GM18873 (cell line): ENCODE measurements at regions not wholly inside any gene's neighbourhood (a gene's known extent, or its start where the extent isn't known, plus 50 kb on each side); places are given as distances from the start of the nearest gene placed in this dataset.

ENCODE experiments used
- ATAC-seq: cut with Tn5 transposase; IDR thresholded peaks from one replicate; pipeline ENCODE4 v1.9.1; 2021; ENCODE audit warnings: mild to moderate bottlenecking, moderate library complexity, moderate number of reproducible peaks; ENCODE audit not compliant: unreplicated experiment, low FRiP score

- ATAC-seq = no peak
Observed at GRCh38 chr3:99467420-99467819, 171.0 kb upstream of the COL8A1 start.

GRCh38 chr3:99466331-99466730, 172.1 kb upstream of the COL8A1 start:
- no peak for ATAC-seq

- no peak for ATAC-seq
Observed at GRCh38 chr3:99458013-99458412, 180.4 kb upstream of the COL8A1 start.

GRCh38 chr3:99442599-99442998, 195.8 kb upstream of the COL8A1 start:
- ATAC-seq = no peak

DNA sequence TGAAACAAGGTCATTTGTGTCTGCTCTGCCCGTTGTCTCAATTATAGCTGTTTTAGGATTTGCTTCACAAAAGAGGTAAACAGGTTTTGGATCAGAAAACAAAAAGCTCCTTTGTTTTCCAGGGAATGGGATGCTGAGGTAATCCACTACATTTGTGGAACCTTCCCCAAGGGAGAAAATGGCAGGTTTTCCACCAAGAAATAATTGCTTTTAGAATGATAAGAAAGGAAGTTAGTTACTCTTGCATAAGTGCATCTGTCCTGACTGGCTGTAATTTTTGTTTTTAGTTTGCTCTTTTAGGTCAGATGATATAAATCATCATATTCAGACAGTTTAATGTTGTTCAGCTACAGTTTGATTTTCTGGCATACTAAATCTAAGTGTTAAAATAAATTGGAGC, 198.5 kb upstream of the COL8A1 start:
- ATAC-seq = no peak

GRCh38 chr3:99434190-99434589, 204.2 kb upstream of the COL8A1 start:
- ATAC-seq = no peak

DNA sequence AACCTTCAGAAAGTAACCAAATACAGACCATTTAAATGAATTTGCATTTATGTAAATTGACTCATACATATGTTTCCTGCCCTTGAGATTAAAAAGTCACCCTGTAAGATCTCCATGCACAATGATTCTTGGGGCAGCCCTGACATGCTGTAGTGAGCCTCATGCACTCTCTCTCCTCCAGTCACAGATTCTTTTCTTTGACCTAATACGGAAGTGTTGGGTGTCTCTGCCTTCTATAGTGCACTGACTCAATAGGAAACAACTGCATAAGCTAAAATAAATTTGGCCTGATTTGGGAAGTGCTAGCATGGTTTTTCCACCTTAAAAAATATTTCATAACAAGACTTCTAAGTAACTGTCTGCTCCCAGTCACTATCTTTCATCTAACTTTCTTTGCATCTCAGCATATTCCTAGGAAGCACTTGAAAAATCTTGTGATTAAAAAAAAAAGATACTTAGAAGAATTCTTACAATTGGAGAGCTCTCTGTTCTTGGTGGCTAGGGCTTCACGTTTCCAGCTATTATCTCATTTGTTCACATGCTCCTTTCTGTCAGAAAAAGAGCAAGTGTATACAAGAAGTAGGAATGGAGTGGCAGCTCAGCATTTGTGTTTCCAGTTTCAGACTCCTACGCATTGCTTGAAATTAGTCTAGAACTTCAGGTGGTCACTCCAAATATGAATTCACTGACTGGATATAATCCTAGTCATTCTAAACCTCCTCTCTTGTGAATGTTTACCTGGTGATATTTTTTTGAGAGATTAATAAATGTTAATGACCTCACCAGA, 207.9 kb upstream of the COL8A1 start:
- ATAC-seq = peak; percentile 61

DNA sequence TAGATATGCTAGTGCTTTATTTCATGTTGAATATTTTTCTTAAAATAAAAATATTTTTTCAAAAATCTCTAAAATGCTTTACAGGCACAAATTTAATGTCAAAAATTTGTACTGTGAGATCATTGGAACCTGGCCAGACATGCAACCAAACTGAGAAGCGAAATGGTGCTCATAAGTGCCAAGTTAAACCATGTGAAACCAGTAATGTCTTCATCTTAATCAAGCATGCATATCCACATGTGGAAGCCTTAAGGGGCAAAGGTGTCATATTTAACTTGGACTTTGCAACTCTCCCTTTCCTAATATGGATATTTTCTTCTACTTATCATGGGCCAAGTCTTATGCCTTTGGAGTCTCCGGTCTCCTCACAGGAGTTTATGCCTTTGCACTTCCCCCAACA, 208.9 kb upstream of the COL8A1 start:
- no peak for ATAC-seq

DNA sequence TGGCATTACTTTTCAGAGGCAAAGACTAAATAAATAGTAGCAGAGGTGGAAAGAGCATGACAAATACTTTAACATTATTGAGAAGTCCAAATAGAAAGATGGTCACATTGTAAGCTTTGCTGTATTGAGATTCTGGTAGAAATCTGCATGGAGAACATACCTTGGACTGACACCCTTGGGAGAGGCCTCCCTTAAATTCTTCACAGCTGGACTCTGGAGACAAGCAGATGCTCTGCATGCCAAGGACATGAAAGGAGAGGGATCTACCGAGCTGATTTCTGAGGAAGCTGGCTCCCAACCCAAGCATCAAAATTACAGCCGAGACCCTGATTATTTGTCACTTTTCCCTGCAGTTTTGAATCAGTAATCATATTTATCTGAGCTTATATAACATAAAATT, 212.5 kb upstream of the COL8A1 start:
- ATAC-seq = no peak

- ATAC-seq = no peak
Observed at GRCh38 chr3:99419116-99419515, 219.3 kb upstream of the COL8A1 start.

DNA sequence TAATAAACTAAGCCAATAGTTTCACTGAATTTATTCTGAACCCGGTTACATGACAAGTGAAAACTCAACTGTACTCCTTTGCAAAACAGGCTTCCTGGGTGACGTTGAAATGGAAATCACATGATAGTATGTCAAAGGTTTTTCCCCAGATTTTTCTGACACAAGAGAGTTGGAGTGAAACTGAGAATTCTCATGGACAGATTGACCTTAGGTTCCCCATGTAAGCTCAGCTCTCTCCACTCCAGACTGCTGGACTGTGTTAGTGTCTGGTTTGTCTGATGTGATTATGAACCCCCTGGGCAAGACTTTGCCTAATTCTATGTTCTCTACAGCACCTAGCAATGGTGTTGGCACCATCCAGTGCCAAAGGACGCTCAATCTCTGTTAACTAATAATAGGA, 219.7 kb upstream of the COL8A1 start:
- ATAC-seq = peak; percentile 85

DNA sequence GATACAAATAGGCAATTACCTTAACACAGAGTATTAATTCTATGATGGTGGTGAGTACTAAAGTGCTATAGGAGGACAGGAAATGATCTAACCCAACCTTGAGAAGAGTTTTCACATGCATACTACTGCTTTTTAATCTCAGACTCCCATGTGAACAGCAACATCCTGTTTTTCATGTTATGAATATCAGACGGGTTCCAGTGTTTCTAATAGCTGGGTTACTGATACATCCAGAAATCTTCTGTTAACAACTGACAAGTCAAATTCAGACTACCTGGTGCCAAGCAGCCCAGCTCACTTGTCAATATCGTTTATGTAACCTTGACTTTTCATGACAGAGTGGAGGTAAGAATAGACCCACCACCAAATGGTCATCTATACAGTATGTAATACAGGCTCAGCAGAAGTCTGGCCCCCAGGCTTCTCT, 220.2 kb upstream of the COL8A1 start:
- ATAC-seq = peak; percentile 70

GRCh38 chr3:99413504-99413903, 224.9 kb upstream of the COL8A1 start:
- ATAC-seq = no peak

GRCh38 chr3:99410789-99411311, 227.5 kb upstream of the COL8A1 start:
- ATAC-seq = peak; percentile 57

DNA sequence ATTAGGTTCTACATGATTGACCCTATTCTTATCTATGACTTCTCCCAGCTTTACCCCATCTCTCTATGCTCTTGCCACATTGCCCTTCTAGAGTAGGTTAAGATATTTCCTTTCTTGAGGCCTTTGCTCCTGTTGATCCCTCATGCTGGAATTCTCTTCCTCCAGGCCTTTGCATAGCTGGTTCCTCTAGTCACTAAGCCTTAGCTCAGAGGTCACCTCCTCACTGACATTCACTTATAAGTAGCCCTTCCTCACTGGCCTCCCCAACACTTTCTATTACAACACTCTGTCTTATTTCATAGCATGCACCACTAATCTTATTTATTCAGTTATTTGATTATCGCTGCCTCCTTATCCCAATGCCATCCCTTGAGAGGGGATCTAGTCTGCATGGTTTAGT, 228.4 kb upstream of the COL8A1 start:
- ATAC-seq = no peak

DNA sequence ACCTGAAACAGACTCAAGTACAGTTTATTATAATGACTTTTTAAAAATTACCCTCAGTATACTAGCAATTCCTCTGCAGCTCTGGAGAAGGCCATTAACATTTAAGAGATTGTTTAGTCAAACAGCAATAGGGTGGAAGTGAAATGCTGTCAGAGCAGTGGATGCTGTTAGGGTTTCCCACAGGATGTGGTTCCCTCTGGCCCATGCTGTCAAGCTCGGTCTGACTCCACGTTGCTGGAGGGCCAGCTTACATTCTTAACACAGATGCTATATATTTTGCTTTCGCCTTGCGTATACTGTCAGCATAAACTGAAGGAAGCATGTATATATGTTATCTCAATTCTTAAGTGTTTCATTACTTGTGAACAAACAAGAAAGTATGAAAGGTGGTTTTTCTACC, 231.1 kb upstream of the COL8A1 start:
- no peak for ATAC-seq

GRCh38 chr3:99402755-99403154, 235.6 kb upstream of the COL8A1 start:
- ATAC-seq = no peak

DNA sequence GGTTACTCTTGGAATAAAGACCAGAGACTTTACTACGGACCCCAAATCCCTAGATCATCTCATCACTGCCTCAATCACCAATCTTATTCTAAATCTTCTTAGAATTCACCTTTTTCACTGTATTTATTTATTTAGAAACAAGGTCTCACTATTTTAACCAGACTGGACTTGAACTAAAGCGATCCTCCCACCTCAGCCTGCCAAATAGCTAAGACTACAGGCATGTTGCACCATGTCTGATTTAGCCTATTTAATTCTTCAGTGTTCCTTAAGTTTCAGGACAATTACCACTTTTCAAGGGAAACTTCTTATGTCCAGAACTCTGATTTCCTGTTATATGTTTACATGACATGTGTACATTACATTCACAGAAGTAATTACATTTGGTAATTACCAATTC, 238.0 kb upstream of the COL8A1 start:
- no peak for ATAC-seq

DNA sequence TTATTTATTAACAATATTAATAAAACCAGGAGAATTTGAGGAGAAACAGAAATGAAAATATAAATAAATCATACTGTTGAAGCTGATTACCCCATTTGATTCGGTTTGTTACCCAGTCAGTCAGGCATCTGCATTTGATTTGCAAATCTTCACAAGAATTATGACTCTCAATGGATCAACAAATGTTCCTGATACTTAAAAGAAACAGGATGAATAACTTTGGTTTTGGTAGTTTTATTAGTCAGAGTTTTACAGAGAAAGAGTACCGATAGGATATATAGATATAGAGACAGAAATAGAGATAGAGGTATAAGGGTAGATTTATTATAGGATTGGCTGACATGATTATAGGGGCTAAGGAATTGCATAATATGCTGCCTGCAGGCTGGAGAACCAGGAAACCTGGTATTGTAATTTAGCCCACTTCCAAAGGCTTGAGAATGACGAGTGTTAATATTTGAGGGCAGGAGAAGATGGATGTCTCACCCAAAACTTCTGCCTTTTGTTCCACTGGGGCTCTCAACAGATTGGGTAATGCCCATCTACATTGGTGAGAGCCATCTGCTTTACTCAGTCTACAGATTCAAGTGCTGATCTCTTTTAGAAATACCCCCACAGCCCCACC, 241.6 kb upstream of the COL8A1 start:
- no peak for ATAC-seq

DNA sequence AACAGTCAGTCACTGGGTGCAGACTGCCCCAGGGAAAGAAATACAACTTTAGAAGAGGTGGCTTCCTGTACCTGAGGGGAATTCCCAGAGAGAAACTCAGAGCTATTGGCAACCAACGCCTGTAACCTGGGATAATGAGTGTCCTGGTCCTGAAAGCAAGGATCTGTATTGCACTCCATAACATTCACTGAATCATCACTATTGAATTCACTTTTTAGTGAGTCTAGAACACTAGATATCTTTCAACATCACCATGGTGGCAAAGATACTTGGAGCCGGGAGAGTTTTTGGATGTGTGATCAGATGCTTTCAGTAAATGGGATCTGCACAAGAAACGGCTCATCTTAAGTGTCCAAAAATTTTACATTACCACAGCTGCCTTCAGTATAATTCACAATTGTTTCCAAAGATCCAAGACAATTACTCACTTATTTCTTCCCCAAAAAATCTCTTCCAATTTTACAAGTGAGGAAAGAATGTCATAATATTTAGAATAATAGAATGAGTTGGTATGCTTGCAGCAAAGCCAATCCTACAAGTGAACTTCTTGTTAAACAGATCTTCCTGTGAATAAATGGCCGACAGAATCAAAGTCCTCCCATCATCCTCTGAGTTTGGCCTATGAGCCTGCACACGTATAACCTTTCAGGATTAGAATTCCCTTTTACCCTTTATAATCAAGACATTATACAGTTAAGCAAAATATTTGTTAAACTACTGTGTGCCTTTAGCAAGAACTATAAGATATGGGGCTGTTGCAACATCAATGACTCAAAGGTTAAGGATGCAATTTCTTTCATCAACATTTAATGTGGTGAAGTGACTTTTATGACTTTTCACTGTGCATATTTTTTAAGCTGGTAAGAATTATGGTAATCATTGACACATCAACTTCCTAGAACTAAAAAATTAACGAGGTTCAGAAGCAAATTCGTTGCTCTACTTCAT, 243.3 kb upstream of the COL8A1 start:
- ATAC-seq = no peak

DNA sequence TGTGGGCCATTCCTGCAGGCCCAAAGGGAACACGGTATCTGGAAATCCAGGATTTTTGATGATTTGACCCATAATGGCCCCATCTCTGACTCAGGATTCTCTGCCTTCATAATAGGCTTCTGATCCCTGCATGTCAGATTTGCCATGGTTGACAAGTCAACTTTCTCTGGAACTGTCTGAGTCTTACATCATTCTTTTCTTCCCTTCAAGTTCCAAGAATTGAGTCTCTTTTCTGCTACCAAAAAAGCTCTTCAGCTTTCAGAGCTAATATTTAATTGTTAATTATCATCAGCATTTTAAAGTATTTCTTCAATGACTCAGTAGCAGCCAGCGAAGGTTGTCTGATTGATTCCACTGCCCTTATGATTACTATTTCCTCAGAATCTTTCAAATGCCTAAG, 244.4 kb upstream of the COL8A1 start:
- no peak for ATAC-seq
